ENCODE measurements at regions not wholly inside any gene's neighbourhood (a gene's known extent, or its start where the extent isn't known, plus 50 kb on each side); places are given as distances from the start of the nearest gene placed in this dataset.

GRCh38 chr11:10358696-10359095 is 53.8 kb downstream of the ADM start:
- no peaks in the 10 kb centered on the region for H3K36me3 Mint-ChIP-seq (ENCODE audit: low read depth)
- H3K27me3 Mint-ChIP-seq: peaks cover 37% of the 10 kb centered on the region
- no peaks in the 10 kb centered on the region for H3K4me1 Mint-ChIP-seq (ENCODE audit: low read depth)
- H3K9me3 Mint-ChIP-seq: no peaks in the 10 kb centered on the region
- H3K27ac Mint-ChIP-seq: no peak overlapping the region
- no peak for DNase-seq
- H3K4me3 Mint-ChIP-seq: no peak overlapping the region

- Mint-ChIP-seq H3K9me3 (no peaks in the 10 kb centered on the region), H3K4me3 (no peak overlapping the region), H3K4me1 (ENCODE audit: low read depth) (no peaks in the 10 kb centered on the region), H3K27me3 (peaks cover 36% of the 10 kb centered on the region), H3K27ac (no peak overlapping the region), H3K36me3 (ENCODE audit: low read depth) (no peaks in the 10 kb centered on the region)
- no peak for DNase-seq
Observed at GRCh38 chr11:10359171-10359570, 54.3 kb downstream of the ADM start.

- Mint-ChIP-seq H3K4me1 (ENCODE audit: low read depth) (no peaks in the 10 kb centered on the region), H3K27me3 (peaks cover 28% of the 10 kb centered on the region), H3K9me3 (no peaks in the 10 kb centered on the region), H3K27ac (no peak overlapping the region), H3K4me3 (no peak overlapping the region), H3K36me3 (ENCODE audit: low read depth) (no peaks in the 10 kb centered on the region)
- no peak for DNase-seq
Observed at GRCh38 chr11:10360835-10361234, 56.0 kb downstream of the ADM start.

- H3K9me3 Mint-ChIP-seq: peaks cover 2% of the 10 kb centered on the region
- H3K36me3 Mint-ChIP-seq (ENCODE audit: low read depth): no peaks in the 10 kb centered on the region
- H3K4me3 Mint-ChIP-seq: no peak overlapping the region
- no peak overlapping the region for H3K27ac Mint-ChIP-seq
- H3K4me1 Mint-ChIP-seq (ENCODE audit: low read depth): peaks cover 5% of the 10 kb centered on the region
- H3K27me3 Mint-ChIP-seq: peaks cover 13% of the 10 kb centered on the region
- DNase-seq: no peak
Observed at GRCh38 chr11:10365045-10365444, 60.2 kb downstream of the ADM start.

- Mint-ChIP-seq H3K9me3 (peaks cover 2% of the 10 kb centered on the region), H3K27ac (peak overlapping the region; percentile 74), H3K4me1 (ENCODE audit: low read depth) (peaks cover 5% of the 10 kb centered on the region), H3K36me3 (ENCODE audit: low read depth) (no peaks in the 10 kb centered on the region), H3K27me3 (peaks cover 12% of the 10 kb centered on the region), H3K4me3 (no peak overlapping the region)
- peak; percentile 70 for DNase-seq
Observed at GRCh38 chr11:10366568-10367331, 61.9 kb downstream of the ADM start.

GRCh38 chr11:10371926-10372641 is 67.2 kb downstream of the ADM start:
- Mint-ChIP-seq H3K27ac (no peak overlapping the region), H3K4me1 (ENCODE audit: low read depth) (no peaks in the 10 kb centered on the region), H3K4me3 (no peak overlapping the region), H3K36me3 (ENCODE audit: low read depth) (no peaks in the 10 kb centered on the region), H3K27me3 (peaks cover 14% of the 10 kb centered on the region), H3K9me3 (peaks cover 2% of the 10 kb centered on the region)
- no peak for DNase-seq

GRCh38 chr11:10373340-10373739 is 68.5 kb downstream of the ADM start:
- Mint-ChIP-seq H3K4me3 (no peak overlapping the region), H3K4me1 (ENCODE audit: low read depth) (no peaks in the 10 kb centered on the region), H3K27ac (no peak overlapping the region), H3K36me3 (ENCODE audit: low read depth) (no peaks in the 10 kb centered on the region), H3K9me3 (no peaks in the 10 kb centered on the region), H3K27me3 (peaks cover 11% of the 10 kb centered on the region)
- no peak for DNase-seq

- Mint-ChIP-seq H3K27me3 (peaks cover 11% of the 10 kb centered on the region), H3K4me3 (no peak overlapping the region), H3K9me3 (no peaks in the 10 kb centered on the region), H3K36me3 (ENCODE audit: low read depth) (no peaks in the 10 kb centered on the region), H3K4me1 (ENCODE audit: low read depth) (no peaks in the 10 kb centered on the region), H3K27ac (no peak overlapping the region)
- DNase-seq: no peak
Observed at GRCh38 chr11:10373929-10374328, 69.1 kb downstream of the ADM start.

GRCh38 chr11:10374386-10374785 is 69.5 kb downstream of the ADM start:
- peaks cover 13% of the 10 kb centered on the region for H3K27me3 Mint-ChIP-seq
- H3K4me1 Mint-ChIP-seq (ENCODE audit: low read depth): no peaks in the 10 kb centered on the region
- H3K36me3 Mint-ChIP-seq (ENCODE audit: low read depth): no peaks in the 10 kb centered on the region
- H3K9me3 Mint-ChIP-seq: no peaks in the 10 kb centered on the region
- H3K4me3 Mint-ChIP-seq: no peak overlapping the region
- no peak for DNase-seq
- H3K27ac Mint-ChIP-seq: no peak overlapping the region

GRCh38 chr11:10375280-10375971 is 70.6 kb downstream of the ADM start:
- Mint-ChIP-seq H3K9me3 (no peaks in the 10 kb centered on the region), H3K4me1 (ENCODE audit: low read depth) (no peaks in the 10 kb centered on the region), H3K27ac (no peak overlapping the region), H3K27me3 (peaks cover 23% of the 10 kb centered on the region), H3K4me3 (no peak overlapping the region), H3K36me3 (ENCODE audit: low read depth) (no peaks in the 10 kb centered on the region)
- DNase-seq: no peak

GRCh38 chr11:10376061-10376460 is 71.2 kb downstream of the ADM start:
- no peaks in the 10 kb centered on the region for H3K4me1 Mint-ChIP-seq (ENCODE audit: low read depth)
- H3K9me3 Mint-ChIP-seq: no peaks in the 10 kb centered on the region
- H3K27ac Mint-ChIP-seq: no peak overlapping the region
- no peak for DNase-seq
- no peaks in the 10 kb centered on the region for H3K36me3 Mint-ChIP-seq (ENCODE audit: low read depth)
- no peak overlapping the region for H3K4me3 Mint-ChIP-seq
- peaks cover 27% of the 10 kb centered on the region for H3K27me3 Mint-ChIP-seq

GRCh38 chr11:10377183-10377582 is 72.3 kb downstream of the ADM start:
- H3K9me3 Mint-ChIP-seq: no peaks in the 10 kb centered on the region
- H3K4me1 Mint-ChIP-seq (ENCODE audit: low read depth): no peaks in the 10 kb centered on the region
- H3K36me3 Mint-ChIP-seq (ENCODE audit: low read depth): no peaks in the 10 kb centered on the region
- H3K27ac Mint-ChIP-seq: no peak overlapping the region
- no peak for DNase-seq
- H3K4me3 Mint-ChIP-seq: no peak overlapping the region
- peaks cover 31% of the 10 kb centered on the region for H3K27me3 Mint-ChIP-seq

GRCh38 chr11:10378362-10378761 is 73.5 kb downstream of the ADM start:
- Mint-ChIP-seq H3K36me3 (ENCODE audit: low read depth) (no peaks in the 10 kb centered on the region), H3K4me1 (ENCODE audit: low read depth) (no peaks in the 10 kb centered on the region), H3K27ac (no peak overlapping the region), H3K4me3 (no peak overlapping the region), H3K27me3 (peaks cover 36% of the 10 kb centered on the region), H3K9me3 (no peaks in the 10 kb centered on the region)
- no peak for DNase-seq

GRCh38 chr11:10379022-10379421 is 74.1 kb downstream of the ADM start:
- H3K9me3 Mint-ChIP-seq: no peaks in the 10 kb centered on the region
- no peak for DNase-seq
- H3K4me1 Mint-ChIP-seq (ENCODE audit: low read depth): no peaks in the 10 kb centered on the region
- no peak overlapping the region for H3K27ac Mint-ChIP-seq
- H3K4me3 Mint-ChIP-seq: no peak overlapping the region
- peaks cover 36% of the 10 kb centered on the region for H3K27me3 Mint-ChIP-seq
- no peaks in the 10 kb centered on the region for H3K36me3 Mint-ChIP-seq (ENCODE audit: low read depth)

- H3K4me1 Mint-ChIP-seq (ENCODE audit: low read depth): no peaks in the 10 kb centered on the region
- no peak overlapping the region for H3K27ac Mint-ChIP-seq
- no peak overlapping the region for H3K4me3 Mint-ChIP-seq
- no peaks in the 10 kb centered on the region for H3K9me3 Mint-ChIP-seq
- H3K36me3 Mint-ChIP-seq (ENCODE audit: low read depth): no peaks in the 10 kb centered on the region
- H3K27me3 Mint-ChIP-seq: peaks cover 36% of the 10 kb centered on the region
- no peak for DNase-seq
Observed at GRCh38 chr11:10379426-10379825, 74.6 kb downstream of the ADM start.
